ENCODE measurements at regions not wholly inside any gene's neighbourhood (a gene's known extent, or its start where the extent isn't known, plus 50 kb on each side); places are given as distances from the start of the nearest gene placed in this dataset.
"Not testable (repeated sequence)": the region's sequence is repeated elsewhere in the genome, so short reads cannot be mapped to it uniquely, and the experiment has no call there.

GRCh38 chr4:23412701-23413100 lies 477.1 kb downstream of the PPARGC1A start:
- intact Hi-C loops (cut with DNase I): no loop called here
- H3K9me3 ChIP-seq: peaks cover 0 to 9% (median 0%) of the 10 kb centered on the region in 11 donors
- H3K27ac ChIP-seq: no peak overlapping the region
- ATAC-seq: no peak
- H3K36me3 ChIP-seq: no peaks in the 10 kb centered on the region
- DNase-seq: no peak
- no peak for TF ChIP-seq CTCF (IDR thresholded peaks at IDR 0.05)
- no peak overlapping the region for H3K4me3 ChIP-seq
- H3K4me1 ChIP-seq: peaks cover 0 to 4% (median 0%) of the 10 kb centered on the region in 9 donors
- no peaks in the 10 kb centered on the region for H3K27me3 ChIP-seq
- 81 to 97% methylated on average over 3 of the region's 3 CpGs for WGBS, 2 donors

GRCh38 chr4:23408913-23409312 lies 480.9 kb downstream of the PPARGC1A start:
- H3K4me1 ChIP-seq; intact Hi-C loops (cut with DNase I); DNase-seq; H3K27me3 ChIP-seq; H3K27ac ChIP-seq; H3K4me3 ChIP-seq; ATAC-seq; H3K36me3 ChIP-seq: not testable (repeated sequence)
- 73 to 90% methylated on average over 2 of the region's 2 CpGs for WGBS, 2 donors
- H3K9me3 ChIP-seq: peaks cover 0 to 30% (median 0%) of the 10 kb centered on the region in 11 donors

- H3K9me3 ChIP-seq: peaks cover 0 to 20% (median 0%) of the 10 kb centered on the region in 11 donors
- H3K4me3 ChIP-seq: no peak overlapping the region
- no peaks in the 10 kb centered on the region for H3K36me3 ChIP-seq
- intact Hi-C loops (cut with DNase I): no loop called here
- ATAC-seq: no peak
- TF ChIP-seq CTCF (IDR thresholded peaks at IDR 0.05): no peak
- H3K27ac ChIP-seq: no peak overlapping the region
- DNase-seq: no peak
- H3K27me3 ChIP-seq: no peaks in the 10 kb centered on the region
- H3K4me1 ChIP-seq: no peaks in the 10 kb centered on the region
- WGBS, 2 donors: 45 to 48% methylated on average over 3 of the region's 3 CpGs
These were observed 488.3 kb downstream of the PPARGC1A start for GRCh38 chr4:23401572-23401971.

GRCh38 chr4:23392860-23393458 lies 496.9 kb downstream of the PPARGC1A start:
- 68 to 86% methylated on average over 5 of the region's 5 CpGs for WGBS, 2 donors
- H3K4me1 ChIP-seq: peaks cover 0 to 14% (median 0%) of the 10 kb centered on the region in 9 donors
- H3K4me3 ChIP-seq: peak overlapping the region in 2 of 10 donors; percentile 9 to 18
- no peaks in the 10 kb centered on the region for H3K36me3 ChIP-seq
- peaks cover 0 to 37% (median 11%) of the 10 kb centered on the region in 11 donors for H3K9me3 ChIP-seq
- ATAC-seq (peak in 6 of 8 donors; percentile 50 to 72 (median 64)), DNase-seq (no peak)
- intact Hi-C loops (cut with DNase I): no loop called here
- no peaks in the 10 kb centered on the region for H3K27me3 ChIP-seq
- TF ChIP-seq CTCF (IDR thresholded peaks at IDR 0.05): no peak
- H3K27ac ChIP-seq: peak overlapping the region in 3 of 10 donors; percentile 35 to 56 (median 46)

- no peak overlapping the region for H3K4me3 ChIP-seq
- peaks cover 0 to 22% (median 7%) of the 10 kb centered on the region in 11 donors for H3K9me3 ChIP-seq
- no peak for ATAC-seq
- H3K4me1 ChIP-seq: peaks cover 0 to 14% (median 0%) of the 10 kb centered on the region in 9 donors
- intact Hi-C loops (cut with DNase I): no loop called here
- TF ChIP-seq CTCF (IDR thresholded peaks at IDR 0.05): no peak
- no peak overlapping the region for H3K27ac ChIP-seq
- H3K27me3 ChIP-seq: no peaks in the 10 kb centered on the region
- 88 to 90% methylated on average over 3 of the region's 3 CpGs for WGBS, 2 donors
- no peaks in the 10 kb centered on the region for H3K36me3 ChIP-seq
- no peak for DNase-seq
These were observed 499.6 kb downstream of the PPARGC1A start for GRCh38 chr4:23390246-23390645.
